Endothelial cell of umbilical vein (primary cell): ENCODE measurements at regions not wholly inside any gene's neighbourhood (a gene's known extent, or its start where the extent isn't known, plus 50 kb on each side); places are given as distances from the start of the nearest gene placed in this dataset.
"Not testable (repeated sequence)": the region's sequence is repeated elsewhere in the genome, so short reads cannot be mapped to it uniquely, and the experiment has no call there.

Experiments
- BruUV-seq: library from RNA; stranded (reverse); fragments of 400-500 nt; replicated peaks from 2 replicates; lab custom pipeline; 2021; lab: Mats Ljungman, UMichigan
- CTCF ChIA-PET: fragments of 300-600, 350-600 bp; sonication (Branson Sonifier 250); formaldehyde crosslinking; loops from one replicate; lab custom pipeline; 2021; ENCODE audit warnings: antibody characterized with exemption, inconsistent platforms; lab: Charles Lee
- POLR2A ChIA-PET: fragments of 300-600, 350-600 bp; sonication (Branson Sonifier 250); formaldehyde crosslinking; loops from one replicate; lab custom pipeline; 2021; ENCODE audit warnings: antibody characterized with exemption, inconsistent platforms; lab: Charles Lee
- DNase-seq: peaks from one replicate; pipeline ENCODE4 v3.0.0-alpha.2; 2011; ENCODE audit warnings: low read depth, low spot score
- FAIRE-seq: peaks from 2 replicates; lab custom pipeline; 2011; peaks lifted over from hg19 to GRCh38; lab: Jason Lieb, UNC
- H2AFZ ChIP-seq: 2 replicates; pipeline ENCODE4 v1.6.0; 2012; ENCODE audit warnings: low read depth, low read length, control low read depth, inconsistent platforms
- H3K27ac ChIP-seq: 2 replicates; pipeline ENCODE4 v1.5.1; 2011; ENCODE audit warnings: low read depth, mild to moderate bottlenecking, control low read depth, low read length, moderate library complexity; ENCODE audit not compliant: insufficient read depth
- H3K27me3 ChIP-seq, 2 experiments: 2 replicates each; pipeline versions ENCODE4 v1.6.0 to v1.6.1; 2011; ENCODE audit warnings: low read length in 2 of 2, mixed read lengths in 1 of 2; ENCODE audit not compliant: control insufficient read depth in 2 of 2, insufficient read depth in 2 of 2
- H3K36me3 ChIP-seq, 2 experiments: 2 replicates in 1 of 2; 3 replicates in 1 of 2; pipeline ENCODE4 v1.5.1; 2011; ENCODE audit warnings: low read length in 2 of 2, mild to moderate bottlenecking in 1 of 2, moderate library complexity in 1 of 2; ENCODE audit not compliant: control insufficient read depth in 2 of 2, insufficient read depth in 2 of 2; ENCODE audit errors: extremely low read depth in 1 of 2
- H3K4me1 ChIP-seq: 3 replicates; pipeline ENCODE4 v1.5.1; 2011; ENCODE audit warnings: mild to moderate bottlenecking, low read length; ENCODE audit not compliant: control insufficient read depth, insufficient read depth; ENCODE audit errors: extremely low read depth
- H3K4me2 ChIP-seq: 2 replicates; pipeline ENCODE4 v1.6.1; 2011; ENCODE audit warnings: low read length, control low read depth, mixed read lengths; ENCODE audit not compliant: insufficient read depth
- H3K4me3 ChIP-seq, 3 experiments: fragments of 200-600 bp in 1 of 3; sonication (generic), shearing (Covaris generic) in 1 of 3; replicated peaks in 1 of 3; 2 replicates each; pipeline ENCODE4 v1.5.1; 2011 to 2016; ENCODE audit warnings: control low read depth in 3 of 3, low read length in 3 of 3, mild to moderate bottlenecking in 2 of 3, inconsistent platforms in 1 of 3, low read depth in 1 of 3, moderate library complexity in 1 of 3; ENCODE audit not compliant: insufficient read depth in 1 of 3
- H3K79me2 ChIP-seq: 2 replicates; pipeline ENCODE4 v1.6.0; 2012; ENCODE audit warnings: low read length, inconsistent platforms; ENCODE audit not compliant: control insufficient read depth, insufficient read depth
- H3K9ac ChIP-seq: replicated peaks from 2 replicates; pipeline ENCODE3; 2011; ENCODE audit warnings: low read length, control low read depth; ENCODE audit not compliant: insufficient read depth; ENCODE audit errors: extremely low read depth
- H3K9me1 ChIP-seq: replicated peaks from 3 replicates; pipeline ENCODE4 v1.6.0; 2011; ENCODE audit warnings: mild to moderate bottlenecking, low read length; ENCODE audit not compliant: control insufficient read depth, insufficient read depth; ENCODE audit errors: extremely low read depth
- H3K9me3 ChIP-seq: replicated peaks from 2 replicates; pipeline ENCODE4 v1.5.1; 2012; ENCODE audit warnings: low read length, inconsistent platforms; ENCODE audit not compliant: control insufficient read depth, insufficient read depth
- H4K20me1 ChIP-seq: replicated peaks from 2 replicates; pipeline ENCODE3; 2011; ENCODE audit warnings: mild to moderate bottlenecking, low read length; ENCODE audit not compliant: control insufficient read depth, insufficient read depth; ENCODE audit errors: extremely low read depth
- dilution Hi-C: fragments of 300-500 bp; cut with MboI; formaldehyde crosslinking; loops from one replicate; pipeline ENCODE4 v1.15.0; 2019; ENCODE audit warnings: low sequenced_read_pairs; ENCODE audit not compliant: extremely low pct_ligation_motif_present
- intact Hi-C: fragments of 100-400 bp; cut with micrococcal nuclease; formaldehyde crosslinking; loops from one replicate; pipeline ENCODE4 v1.10.0; 2022

- FAIRE-seq, DNase-seq, H2AFZ ChIP-seq, H3K27ac ChIP-seq, POLR2A ChIA-PET, H3K27me3 ChIP-seq, H3K4me1 ChIP-seq, dilution Hi-C loops, BruUV-seq, H3K9me3 ChIP-seq, H4K20me1 ChIP-seq, CTCF ChIA-PET, H3K4me3 ChIP-seq, intact Hi-C loops, H3K9me1 ChIP-seq, H3K79me2 ChIP-seq, H3K36me3 ChIP-seq, H3K9ac ChIP-seq, H3K4me2 ChIP-seq: not testable (repeated sequence)
Measured at GRCh38 chr1:83471272-83471671, 527.7 kb downstream of the TTLL7 start.

GRCh38 chr1:83468336-83468735 lies 530.6 kb downstream of the TTLL7 start:
- H3K79me2 ChIP-seq, POLR2A ChIA-PET, H3K9me3 ChIP-seq, H3K27me3 ChIP-seq, BruUV-seq, H3K9me1 ChIP-seq, H3K4me3 ChIP-seq, FAIRE-seq, H3K27ac ChIP-seq, H3K36me3 ChIP-seq, H3K4me1 ChIP-seq, CTCF ChIA-PET, H3K9ac ChIP-seq, H4K20me1 ChIP-seq, DNase-seq, dilution Hi-C loops, H2AFZ ChIP-seq, intact Hi-C loops, H3K4me2 ChIP-seq: not testable (repeated sequence)

DNA sequence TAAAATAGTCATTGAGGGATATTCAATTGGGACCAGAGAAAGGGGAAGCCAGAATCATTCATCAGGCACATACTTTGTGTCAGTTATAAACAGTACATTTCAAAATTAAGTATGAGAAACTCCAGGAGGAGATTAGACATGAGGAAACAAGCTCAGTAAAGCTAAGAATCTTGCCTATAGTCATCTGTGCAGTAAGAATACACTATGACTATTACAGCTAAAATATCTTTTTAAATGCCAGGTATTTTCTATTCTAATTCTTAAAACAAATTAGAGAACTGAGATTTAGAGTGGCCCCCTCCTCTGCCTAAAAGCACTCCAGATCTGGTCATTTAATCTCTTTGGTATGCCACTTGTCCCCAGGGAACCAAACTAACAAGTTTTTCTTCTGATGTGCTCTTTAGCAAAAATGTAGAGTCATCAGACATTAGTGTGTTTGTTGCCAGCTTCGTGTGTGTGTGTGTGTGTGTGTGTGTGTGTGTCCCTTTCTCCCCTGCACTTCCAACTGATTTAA lies 541.1 kb downstream of the TTLL7 start:
- H3K4me3 ChIP-seq, H3K4me1 ChIP-seq, H3K36me3 ChIP-seq, DNase-seq, H2AFZ ChIP-seq, POLR2A ChIA-PET, H3K27ac ChIP-seq, H3K79me2 ChIP-seq, H3K9me3 ChIP-seq, H4K20me1 ChIP-seq, FAIRE-seq, dilution Hi-C loops, H3K9ac ChIP-seq, intact Hi-C loops, BruUV-seq, CTCF ChIA-PET, H3K4me2 ChIP-seq, H3K27me3 ChIP-seq, H3K9me1 ChIP-seq: not testable (repeated sequence)

DNA sequence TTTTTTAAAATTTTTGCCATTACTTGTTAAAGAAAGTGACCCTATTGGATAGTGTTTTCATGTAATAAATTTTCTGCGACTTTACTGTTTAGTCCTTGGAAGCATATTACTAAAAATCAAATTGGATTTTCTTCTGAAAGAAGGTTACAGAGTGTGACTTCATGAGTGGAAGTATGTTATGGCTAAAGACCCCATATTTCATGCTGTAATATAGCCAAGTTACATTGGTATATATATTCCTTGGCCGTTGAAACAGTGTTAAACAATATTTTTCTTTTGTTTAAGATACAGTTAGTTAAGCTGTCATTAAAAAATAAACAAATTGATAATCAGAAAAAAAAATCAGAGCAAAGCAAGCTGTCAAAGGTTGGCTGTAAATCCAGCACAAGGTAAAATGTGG lies 541.7 kb downstream of the TTLL7 start:
- H3K4me2 ChIP-seq, POLR2A ChIA-PET, H3K36me3 ChIP-seq, H3K9me1 ChIP-seq, intact Hi-C loops, BruUV-seq, CTCF ChIA-PET, H3K9ac ChIP-seq, H4K20me1 ChIP-seq, H3K9me3 ChIP-seq, FAIRE-seq, H3K27me3 ChIP-seq, DNase-seq, H3K4me1 ChIP-seq, H3K79me2 ChIP-seq, H2AFZ ChIP-seq, dilution Hi-C loops, H3K4me3 ChIP-seq, H3K27ac ChIP-seq: not testable (repeated sequence)
